Osteocyte (in vitro differentiated cells): ENCODE measurements at regions not wholly inside any gene's neighbourhood (a gene's known extent, or its start where the extent isn't known, plus 50 kb on each side); places are given as distances from the start of the nearest gene placed in this dataset.
"Not testable (repeated sequence)": the region's sequence is repeated elsewhere in the genome, so short reads cannot be mapped to it uniquely, and the experiment has no call there.

Experiments
- DNase-seq: peaks from one replicate; pipeline ENCODE4 v3.0.0; 2021; ENCODE audit warnings: mixed read lengths; ENCODE audit not compliant: unreplicated experiment; ENCODE audit errors: extremely low spot score
- H3K27ac Mint-ChIP-seq: one replicate; pipeline ENCODE4 v1.8.0; 2021; ENCODE audit warnings: mild to moderate bottlenecking, mixed read lengths; ENCODE audit not compliant: unreplicated experiment
- H3K27me3 Mint-ChIP-seq: one replicate; pipeline ENCODE4 v1.8.0; 2021; ENCODE audit warnings: mixed read lengths; ENCODE audit not compliant: unreplicated experiment
- H3K36me3 Mint-ChIP-seq: one replicate; pipeline ENCODE4 v1.8.0; 2021; ENCODE audit warnings: mixed read lengths; ENCODE audit not compliant: unreplicated experiment
- H3K4me1 Mint-ChIP-seq: one replicate; pipeline ENCODE4 v1.8.0; 2021; ENCODE audit warnings: mixed read lengths; ENCODE audit not compliant: unreplicated experiment
- H3K4me3 Mint-ChIP-seq: one replicate; pipeline ENCODE4 v1.8.0; 2021; ENCODE audit warnings: mild to moderate bottlenecking, moderate library complexity, mixed read lengths; ENCODE audit not compliant: unreplicated experiment
- H3K9me3 Mint-ChIP-seq: one replicate; pipeline ENCODE4 v1.8.0; 2021; ENCODE audit warnings: mixed read lengths; ENCODE audit not compliant: unreplicated experiment
- TF ChIP-seq, protein P1 (sequence below): fragments of 200-600 bp; sonication (generic); IDR thresholded peaks from 2 replicates; pipeline ENCODE4 v1.5.0; 2021; ENCODE audit warnings: antibody characterized with exemption, mild to moderate bottlenecking, moderate library complexity

DNA sequence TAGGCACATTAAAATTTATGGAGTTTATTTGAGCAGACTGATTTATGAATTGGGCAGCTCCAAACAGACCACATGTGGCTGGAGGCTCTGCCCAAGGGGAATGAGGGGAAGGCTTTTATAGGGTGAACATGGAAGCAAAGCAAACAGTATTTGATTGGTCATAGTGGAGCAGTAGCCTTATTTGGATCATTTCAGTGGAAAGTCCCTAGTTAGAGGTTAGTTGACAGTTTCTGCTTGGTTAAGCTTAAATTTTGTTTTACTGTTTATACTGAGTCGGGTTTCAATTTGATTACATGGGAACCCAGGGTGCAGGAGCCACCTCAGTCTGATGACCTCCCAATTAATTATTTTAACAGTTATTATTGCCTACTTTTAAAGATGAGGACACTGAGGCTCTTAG, 140.5 kb downstream of the NDFIP2 start:
- Mint-ChIP-seq H3K27me3 (no peaks in the 10 kb centered on the region), H3K4me3 (no peak overlapping the region), H3K27ac (no peak overlapping the region), H3K4me1 (no peaks in the 10 kb centered on the region), H3K9me3 (peaks cover 13% of the 10 kb centered on the region), H3K36me3 (no peaks in the 10 kb centered on the region)
- no peak for DNase-seq
- TF ChIP-seq, protein P1, sequence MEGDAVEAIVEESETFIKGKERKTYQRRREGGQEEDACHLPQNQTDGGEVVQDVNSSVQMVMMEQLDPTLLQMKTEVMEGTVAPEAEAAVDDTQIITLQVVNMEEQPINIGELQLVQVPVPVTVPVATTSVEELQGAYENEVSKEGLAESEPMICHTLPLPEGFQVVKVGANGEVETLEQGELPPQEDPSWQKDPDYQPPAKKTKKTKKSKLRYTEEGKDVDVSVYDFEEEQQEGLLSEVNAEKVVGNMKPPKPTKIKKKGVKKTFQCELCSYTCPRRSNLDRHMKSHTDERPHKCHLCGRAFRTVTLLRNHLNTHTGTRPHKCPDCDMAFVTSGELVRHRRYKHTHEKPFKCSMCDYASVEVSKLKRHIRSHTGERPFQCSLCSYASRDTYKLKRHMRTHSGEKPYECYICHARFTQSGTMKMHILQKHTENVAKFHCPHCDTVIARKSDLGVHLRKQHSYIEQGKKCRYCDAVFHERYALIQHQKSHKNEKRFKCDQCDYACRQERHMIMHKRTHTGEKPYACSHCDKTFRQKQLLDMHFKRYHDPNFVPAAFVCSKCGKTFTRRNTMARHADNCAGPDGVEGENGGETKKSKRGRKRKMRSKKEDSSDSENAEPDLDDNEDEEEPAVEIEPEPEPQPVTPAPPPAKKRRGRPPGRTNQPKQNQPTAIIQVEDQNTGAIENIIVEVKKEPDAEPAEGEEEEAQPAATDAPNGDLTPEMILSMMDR: no peak

DNA sequence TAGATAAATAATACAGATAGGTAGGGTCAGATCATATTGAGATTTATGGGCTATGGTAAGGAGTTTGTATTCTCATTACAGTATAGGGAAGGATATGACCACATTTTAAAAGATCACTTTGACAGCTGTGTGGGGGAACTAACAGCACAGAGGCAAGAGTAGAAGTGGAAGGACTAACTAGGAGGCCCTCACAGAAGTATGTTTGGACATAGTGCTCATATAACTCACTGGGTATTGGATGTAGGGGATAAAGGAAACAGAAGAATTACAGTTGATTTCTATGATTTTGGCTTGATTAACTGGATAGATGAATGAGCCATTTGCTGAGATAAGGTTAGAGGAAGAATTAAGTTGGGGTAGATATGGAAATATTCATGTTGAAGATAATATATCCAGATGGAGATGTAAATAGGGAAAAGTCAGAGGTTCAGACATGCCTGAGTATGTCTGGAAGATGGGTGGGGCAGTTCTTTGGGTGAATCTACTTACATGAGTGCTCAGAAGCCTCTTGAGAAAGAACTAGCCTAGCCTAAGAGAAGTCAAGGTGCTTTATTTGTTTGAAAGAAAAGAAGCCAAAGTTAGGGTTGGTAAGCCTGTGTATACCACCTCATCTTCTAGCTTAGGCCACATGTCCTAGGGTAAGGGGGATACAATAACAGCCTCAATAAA, 133.4 kb downstream of the NDFIP2 start:
- no peak for DNase-seq
- H3K4me3 Mint-ChIP-seq: no peak overlapping the region
- H3K36me3 Mint-ChIP-seq: peaks cover 2% of the 10 kb centered on the region
- no peaks in the 10 kb centered on the region for H3K27me3 Mint-ChIP-seq
- no peak overlapping the region for H3K27ac Mint-ChIP-seq
- no peaks in the 10 kb centered on the region for H3K4me1 Mint-ChIP-seq
- peaks cover 5% of the 10 kb centered on the region for H3K9me3 Mint-ChIP-seq
- TF ChIP-seq, protein P1: no peak

DNA sequence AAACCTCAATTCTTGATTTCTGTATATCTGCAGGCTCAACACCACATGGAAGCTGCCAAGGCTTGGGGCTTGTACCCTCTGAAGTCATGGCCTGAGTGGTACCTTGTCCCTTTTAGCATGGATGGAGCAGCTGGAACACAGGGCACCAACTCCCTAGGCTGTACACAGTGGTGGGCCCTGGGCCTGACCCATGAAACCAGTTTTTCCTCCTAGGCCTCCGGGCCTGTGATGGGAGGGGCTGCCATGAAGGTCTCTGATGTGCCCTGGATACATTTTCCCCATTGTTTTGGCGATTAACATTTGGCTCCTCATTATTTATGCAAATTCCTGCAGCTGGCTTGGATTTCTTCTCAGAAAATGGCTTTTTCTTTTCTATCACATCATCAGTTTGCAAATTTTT, 131.6 kb downstream of the NDFIP2 start:
- H3K36me3 Mint-ChIP-seq: peaks cover 2% of the 10 kb centered on the region
- no peak for DNase-seq
- no peaks in the 10 kb centered on the region for H3K27me3 Mint-ChIP-seq
- no peak overlapping the region for H3K27ac Mint-ChIP-seq
- TF ChIP-seq, protein P1: no peak
- H3K9me3 Mint-ChIP-seq: peaks cover 12% of the 10 kb centered on the region
- H3K4me3 Mint-ChIP-seq: no peak overlapping the region
- H3K4me1 Mint-ChIP-seq: no peaks in the 10 kb centered on the region

DNA sequence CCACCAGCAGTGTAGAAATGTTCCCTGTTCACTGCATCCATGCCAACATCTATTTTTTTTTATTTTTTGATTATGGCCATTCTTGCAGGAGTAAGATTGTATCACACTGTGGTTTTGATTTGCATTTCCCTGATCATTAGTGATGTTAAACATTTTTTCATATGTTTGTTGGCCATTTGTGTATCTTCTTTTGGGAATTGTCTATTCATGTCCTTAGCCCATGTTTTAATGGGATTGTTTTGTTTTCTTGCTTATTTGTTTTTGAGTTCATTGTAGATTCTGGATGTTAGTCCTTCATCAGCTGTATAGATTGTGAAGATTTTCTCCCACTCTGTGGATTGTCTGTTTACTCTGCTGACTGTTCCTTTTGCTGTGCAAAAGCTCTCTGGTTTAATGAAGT, 126.9 kb downstream of the NDFIP2 start:
- DNase-seq, H3K4me3 Mint-ChIP-seq, H3K27me3 Mint-ChIP-seq, H3K4me1 Mint-ChIP-seq, H3K27ac Mint-ChIP-seq, H3K36me3 Mint-ChIP-seq: not testable (repeated sequence)
- H3K9me3 Mint-ChIP-seq: peaks cover 12% of the 10 kb centered on the region
